Mesendoderm (in vitro differentiated cells): ENCODE measurements at regions not wholly inside any gene's neighbourhood (a gene's known extent, or its start where the extent isn't known, plus 50 kb on each side); places are given as distances from the start of the nearest gene placed in this dataset.
"Not testable (repeated sequence)": the region's sequence is repeated elsewhere in the genome, so short reads cannot be mapped to it uniquely, and the experiment has no call there.

Source experiments
- DNase-seq: peaks from one replicate; pipeline ENCODE4 v3.0.0; 2013
- H2AK5ac ChIP-seq: 2 replicates; pipeline ENCODE4 v1.6.1; 2013; ENCODE audit warnings: low read length, inconsistent platforms
- H2BK120ac ChIP-seq: 2 replicates; pipeline ENCODE4 v1.6.1; 2013; ENCODE audit warnings: low read depth, mild to moderate bottlenecking, low read length, moderate library complexity, mixed read lengths
- H2BK15ac ChIP-seq: replicated peaks from 2 replicates; pipeline ENCODE4 v1.6.1; 2013; ENCODE audit warnings: low read depth, mild to moderate bottlenecking, moderate library complexity
- H2BK5ac ChIP-seq: 2 replicates; pipeline ENCODE4 v1.6.1; 2013; ENCODE audit warnings: low read length, inconsistent platforms
- H3K18ac ChIP-seq: 2 replicates; pipeline ENCODE4 v1.6.1; 2013; ENCODE audit warnings: mild to moderate bottlenecking, low read length, mixed read lengths
- H3K23ac ChIP-seq: one replicate; pipeline ENCODE4 v1.6.1; 2013; ENCODE audit warnings: low read length
- H3K27ac ChIP-seq: 2 replicates; pipeline ENCODE4 v1.5.1; 2013; ENCODE audit warnings: low read depth, mild to moderate bottlenecking, inconsistent platforms, low read length, moderate library complexity
- H3K27me3 ChIP-seq: 2 replicates; pipeline ENCODE4 v1.6.1; 2013; ENCODE audit warnings: low read length, control low read depth, mild to moderate bottlenecking, inconsistent platforms; ENCODE audit not compliant: insufficient read depth, poor library complexity
- H3K36me3 ChIP-seq: 2 replicates; pipeline ENCODE4 v1.6.1; 2013; ENCODE audit warnings: low read length, inconsistent platforms; ENCODE audit not compliant: control insufficient read depth, insufficient read depth
- H3K4ac ChIP-seq: one replicate; pipeline ENCODE4 v1.6.1; 2013; ENCODE audit warnings: low read depth, mild to moderate bottlenecking, low read length, moderate library complexity
- H3K4me1 ChIP-seq: 2 replicates; pipeline ENCODE4 v1.6.1; 2013; ENCODE audit warnings: low read depth, low read length, inconsistent platforms; ENCODE audit not compliant: control insufficient read depth
- H3K4me2 ChIP-seq: 2 replicates; pipeline ENCODE4 v1.6.1; 2013; ENCODE audit warnings: low read length
- H3K4me3 ChIP-seq: 2 replicates; pipeline ENCODE4 v1.5.1; 2013; ENCODE audit warnings: mild to moderate bottlenecking, low read length
- H3K56ac ChIP-seq: one replicate; pipeline ENCODE4 v1.6.1; 2013; ENCODE audit warnings: low read length
- H3K79me1 ChIP-seq: 2 replicates; pipeline ENCODE4 v1.6.1; 2013; ENCODE audit warnings: low read length, inconsistent platforms
- H3K79me2 ChIP-seq: 2 replicates; pipeline ENCODE4 v1.6.1; 2013; ENCODE audit warnings: mild to moderate bottlenecking, low read length; ENCODE audit not compliant: control insufficient read depth, insufficient read depth
- H3K9ac ChIP-seq: 2 replicates; pipeline ENCODE4 v1.6.1; 2013; ENCODE audit warnings: low read length, inconsistent platforms
- H4K5ac ChIP-seq: one replicate; pipeline ENCODE4 v1.6.1; 2013; ENCODE audit warnings: low read length
- H4K8ac ChIP-seq: one replicate; pipeline ENCODE4 v1.6.1; 2013; ENCODE audit warnings: low read depth, mild to moderate bottlenecking, control low read depth, low read length, moderate library complexity
- WGBS: extraction: QIAGEN DNeasy Blood & Tissue Kit; methylation state at CpG from one replicate; pipeline ENCODE4 v1.1.7; 2013; ENCODE audit warnings: low lambda C conversion rate, missing lambda C conversion rate; ENCODE audit not compliant: insufficient coverage; ENCODE audit errors: extremely low coverage; 5-methylcytosine and 5-hydroxymethylcytosine counted together

GRCh38 chrX:41984628-41985027 lies 61.3 kb upstream of the CASK start:
- no peak overlapping the region for H3K18ac ChIP-seq
- H3K36me3 ChIP-seq: no peaks in the 10 kb centered on the region
- no peaks in the 10 kb centered on the region for H3K79me1 ChIP-seq
- H2BK15ac ChIP-seq: no peak overlapping the region
- H3K9ac ChIP-seq: no peak overlapping the region
- H2BK5ac ChIP-seq: no peak overlapping the region
- no peak overlapping the region for H3K23ac ChIP-seq
- H3K79me2 ChIP-seq: no peaks in the 10 kb centered on the region
- H3K4ac ChIP-seq: no peak overlapping the region
- no peaks in the 10 kb centered on the region for H3K27me3 ChIP-seq
- no peak overlapping the region for H4K8ac ChIP-seq
- no peak overlapping the region for H3K4me2 ChIP-seq
- no peak for DNase-seq
- H3K4me3 ChIP-seq: no peak overlapping the region
- no peak overlapping the region for H4K5ac ChIP-seq
- H3K56ac ChIP-seq: no peak overlapping the region
- H3K4me1 ChIP-seq: no peaks in the 10 kb centered on the region
- no peak overlapping the region for H2AK5ac ChIP-seq
- H3K27ac ChIP-seq: no peak overlapping the region
- H2BK120ac ChIP-seq: no peak overlapping the region
- WGBS: no CpG with 5 or more reads among the region's 6 CpGs

DNA sequence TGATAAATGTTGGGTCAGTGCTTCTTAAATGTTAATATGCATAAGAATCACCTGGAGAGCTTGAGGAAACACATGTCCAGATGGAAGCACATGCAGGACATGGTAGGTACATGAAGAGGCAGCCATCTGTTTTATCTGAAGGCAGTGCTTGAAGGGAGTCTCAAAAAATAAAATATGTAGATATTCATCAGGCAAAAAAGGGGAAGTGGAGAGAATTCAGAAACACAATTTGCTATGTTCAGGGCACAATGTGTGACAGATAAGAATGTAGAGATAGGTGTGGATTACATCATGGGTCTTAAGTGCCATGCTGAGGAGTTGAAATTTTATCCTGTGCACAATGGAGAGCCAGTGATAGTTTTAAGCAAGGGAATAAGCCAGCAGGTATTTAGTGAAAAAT lies 59.6 kb upstream of the CASK start:
- Histone ChIP-seq H3K23ac (no peak overlapping the region), H3K9ac (no peak overlapping the region), H3K4ac (no peak overlapping the region), H4K5ac (no peak overlapping the region), H3K56ac (no peak overlapping the region), H3K18ac (no peak overlapping the region), H3K4me2 (no peak overlapping the region), H2BK120ac (no peak overlapping the region), H2BK5ac (no peak overlapping the region), H3K79me1 (no peaks in the 10 kb centered on the region), H4K8ac (no peak overlapping the region), H3K4me1 (no peaks in the 10 kb centered on the region), H3K36me3 (no peaks in the 10 kb centered on the region), H2BK15ac (no peak overlapping the region), H3K79me2 (no peaks in the 10 kb centered on the region), H3K27me3 (no peaks in the 10 kb centered on the region), H2AK5ac (no peak overlapping the region), H3K27ac (no peak overlapping the region), H3K4me3 (no peak overlapping the region)
- DNase-seq: no peak

GRCh38 chrX:41981481-41982013 lies 58.2 kb upstream of the CASK start:
- H3K9ac ChIP-seq: no peak overlapping the region
- no peak overlapping the region for H2BK15ac ChIP-seq
- no peak overlapping the region for H2AK5ac ChIP-seq
- H3K4me3 ChIP-seq: no peak overlapping the region
- no peaks in the 10 kb centered on the region for H3K27me3 ChIP-seq
- H2BK5ac ChIP-seq: no peak overlapping the region
- no peak for DNase-seq
- no peak overlapping the region for H2BK120ac ChIP-seq
- H3K79me2 ChIP-seq: no peaks in the 10 kb centered on the region
- no peaks in the 10 kb centered on the region for H3K4me1 ChIP-seq
- no peak overlapping the region for H3K56ac ChIP-seq
- no peaks in the 10 kb centered on the region for H3K79me1 ChIP-seq
- no peak overlapping the region for H4K5ac ChIP-seq
- no peak overlapping the region for H3K4me2 ChIP-seq
- no peak overlapping the region for H3K4ac ChIP-seq
- no peak overlapping the region for H4K8ac ChIP-seq
- no peak overlapping the region for H3K18ac ChIP-seq
- no peak overlapping the region for H3K27ac ChIP-seq
- H3K23ac ChIP-seq: no peak overlapping the region
- no peaks in the 10 kb centered on the region for H3K36me3 ChIP-seq
- no CpG with 5 or more reads among the region's 4 CpGs for WGBS

DNA sequence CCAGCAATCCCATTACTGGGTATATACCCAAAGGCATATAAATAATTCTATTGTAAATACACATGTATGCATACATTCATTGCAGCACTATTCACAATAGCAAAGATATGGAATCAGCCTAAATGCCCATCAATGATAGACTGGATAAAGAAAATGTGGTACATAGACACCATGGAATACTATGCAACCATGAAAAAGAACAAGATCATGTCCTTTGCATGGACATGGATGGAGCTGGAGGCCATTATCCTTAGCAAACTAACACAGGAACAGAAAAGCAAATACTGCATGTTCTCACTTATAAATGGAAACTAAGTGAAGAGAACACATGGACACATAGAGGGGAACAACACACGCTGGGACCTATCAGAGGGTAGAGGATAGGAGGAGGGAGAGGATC lies 51.3 kb upstream of the CASK start:
- not testable (repeated sequence) for H4K5ac ChIP-seq, H3K79me2 ChIP-seq, H2AK5ac ChIP-seq, H3K18ac ChIP-seq, H3K4me2 ChIP-seq, H3K36me3 ChIP-seq, DNase-seq, H3K27ac ChIP-seq, H3K4me1 ChIP-seq, H4K8ac ChIP-seq, H2BK15ac ChIP-seq, H2BK5ac ChIP-seq, H2BK120ac ChIP-seq, H3K4me3 ChIP-seq, H3K79me1 ChIP-seq, H3K27me3 ChIP-seq, H3K56ac ChIP-seq, H3K9ac ChIP-seq, H3K4ac ChIP-seq, H3K23ac ChIP-seq
- no CpG with 5 or more reads among the region's 1 CpG for WGBS

DNA sequence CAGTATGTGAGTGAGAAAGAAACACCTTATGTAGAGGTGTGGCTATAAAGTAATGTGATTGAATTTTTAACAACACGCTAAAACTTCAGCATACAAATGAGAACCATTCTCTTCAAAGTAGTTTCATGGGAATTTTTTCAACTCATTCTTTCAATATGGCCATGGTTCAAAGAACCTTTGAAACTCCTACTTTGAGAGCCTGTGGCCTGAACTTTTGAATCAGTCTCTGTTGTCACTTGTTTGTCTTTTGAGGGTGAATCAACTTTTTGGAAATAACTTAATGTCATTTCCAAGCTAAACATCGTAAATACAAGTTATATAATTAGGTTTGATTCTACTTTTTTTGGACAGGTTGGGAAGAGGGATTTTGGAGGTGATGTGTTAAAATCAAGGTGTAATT lies 49.9 kb upstream of the CASK start:
- no peak overlapping the region for H3K27ac ChIP-seq

More for the DNA sequence above, 49.9 kb upstream of the CASK start:
- H4K8ac ChIP-seq: no peak overlapping the region
- no peaks in the 10 kb centered on the region for H3K4me1 ChIP-seq
- DNase-seq: no peak
- no peak overlapping the region for H3K4me3 ChIP-seq
- H3K56ac ChIP-seq: no peak overlapping the region
- no peaks in the 10 kb centered on the region for H3K36me3 ChIP-seq
- H3K9ac ChIP-seq: no peak overlapping the region
- H3K4ac ChIP-seq: no peak overlapping the region
- H2BK15ac ChIP-seq: no peak overlapping the region
- WGBS: no CpG with 5 or more reads among the region's 2 CpGs
- no peak overlapping the region for H3K4me2 ChIP-seq
- H3K79me2 ChIP-seq: no peaks in the 10 kb centered on the region
- H3K23ac ChIP-seq: no peak overlapping the region
- H3K27me3 ChIP-seq: no peaks in the 10 kb centered on the region
- H3K79me1 ChIP-seq: no peaks in the 10 kb centered on the region
- no peak overlapping the region for H2BK5ac ChIP-seq
- H2AK5ac ChIP-seq: no peak overlapping the region
- no peak overlapping the region for H4K5ac ChIP-seq
- H3K18ac ChIP-seq: no peak overlapping the region
- no peak overlapping the region for H2BK120ac ChIP-seq
